ENCODE measurements at regions not wholly inside any gene's neighbourhood (a gene's known extent, or its start where the extent isn't known, plus 50 kb on each side); places are given as distances from the start of the nearest gene placed in this dataset.
"Not testable (repeated sequence)": the region's sequence is repeated elsewhere in the genome, so short reads cannot be mapped to it uniquely, and the experiment has no call there.

- no peak for DNase-seq
Measured at GRCh38 chr13:90032313-90032712, 1315.2 kb upstream of the MIR17HG start.

GRCh38 chr13:90032841-90033493 lies 1314.5 kb upstream of the MIR17HG start:
- DNase-seq, result no peak

- DNase-seq, result no peak
Measured at GRCh38 chr13:90039516-90039915, 1308.0 kb upstream of the MIR17HG start.

- no peak for DNase-seq
Measured at GRCh38 chr13:90047600-90047999, 1299.9 kb upstream of the MIR17HG start.

GRCh38 chr13:90049989-90050671 lies 1297.4 kb upstream of the MIR17HG start:
- no peak for DNase-seq

GRCh38 chr13:90055121-90055520 lies 1292.4 kb upstream of the MIR17HG start:
- no peak for DNase-seq

GRCh38 chr13:90055760-90056159 lies 1291.7 kb upstream of the MIR17HG start:
- no peak for DNase-seq

GRCh38 chr13:90064226-90064625 lies 1283.3 kb upstream of the MIR17HG start:
- DNase-seq, result not testable (repeated sequence)

- no peak for DNase-seq
Measured at GRCh38 chr13:90068658-90069057, 1278.8 kb upstream of the MIR17HG start.

- DNase-seq, result no peak
Measured at GRCh38 chr13:90070362-90070761, 1277.1 kb upstream of the MIR17HG start.

- DNase-seq, result no peak
Measured at GRCh38 chr13:90070837-90071525, 1276.5 kb upstream of the MIR17HG start.

GRCh38 chr13:90084684-90085290 lies 1262.7 kb upstream of the MIR17HG start:
- DNase-seq, result no peak

- no peak for DNase-seq
Measured at GRCh38 chr13:90089051-90089450, 1258.4 kb upstream of the MIR17HG start.

- DNase-seq, result no peak
Measured at GRCh38 chr13:90091611-90092010, 1255.9 kb upstream of the MIR17HG start.

GRCh38 chr13:90094357-90094756 lies 1253.1 kb upstream of the MIR17HG start:
- no peak for DNase-seq

GRCh38 chr13:90098577-90098976 lies 1248.9 kb upstream of the MIR17HG start:
- no peak for DNase-seq

- no peak for DNase-seq
Measured at GRCh38 chr13:90099847-90100246, 1247.6 kb upstream of the MIR17HG start.

GRCh38 chr13:90103099-90103784 lies 1244.2 kb upstream of the MIR17HG start:
- no peak for DNase-seq

GRCh38 chr13:90104764-90105163 lies 1242.7 kb upstream of the MIR17HG start:
- DNase-seq, result no peak

GRCh38 chr13:90105276-90105675 lies 1242.2 kb upstream of the MIR17HG start:
- no peak for DNase-seq

GRCh38 chr13:90105849-90106496 lies 1241.5 kb upstream of the MIR17HG start:
- no peak for DNase-seq

- DNase-seq, result no peak
Measured at GRCh38 chr13:90107661-90108060, 1239.8 kb upstream of the MIR17HG start.

GRCh38 chr13:90108547-90108946 lies 1238.9 kb upstream of the MIR17HG start:
- DNase-seq, result no peak

All from activated CD4-positive, alpha-beta T cell treated with anti-CD3 and anti-CD28 coated beads for 48 hours (primary cell).